Mucosa of rectum (tissue), 2 donors: ENCODE measurements at regions not wholly inside any gene's neighbourhood (a gene's known extent, or its start where the extent isn't known, plus 50 kb on each side); places are given as distances from the start of the nearest gene placed in this dataset.
"Not testable (repeated sequence)": the region's sequence is repeated elsewhere in the genome, so short reads cannot be mapped to it uniquely, and the experiment has no call there.

ENCODE experiments used
- H3K27ac ChIP-seq, 2 donors: one replicate each; pipeline ENCODE4 v1.7.0; 2013; ENCODE audit warnings: inconsistent platforms in 2 of 2, low read depth in 2 of 2, low read length in 2 of 2
- H3K27me3 ChIP-seq, 2 donors: one replicate each; pipeline ENCODE4 v1.7.0; 2013; ENCODE audit warnings: low read length in 2 of 2; ENCODE audit not compliant: control insufficient read depth in 2 of 2, insufficient read depth in 2 of 2
- H3K36me3 ChIP-seq, 2 donors: one replicate each; pipeline ENCODE4 v1.7.0; 2013; ENCODE audit warnings: low read length in 2 of 2; ENCODE audit not compliant: control insufficient read depth in 2 of 2, insufficient read depth in 2 of 2
- H3K4me1 ChIP-seq, 2 donors: one replicate each; pipeline ENCODE4 v1.7.0; 2013; ENCODE audit warnings: low read length in 2 of 2, mild to moderate bottlenecking in 1 of 2; ENCODE audit not compliant: control insufficient read depth in 2 of 2, insufficient read depth in 2 of 2
- H3K4me3 ChIP-seq, 2 donors: one replicate each; pipeline ENCODE4 v1.7.0; 2013; ENCODE audit warnings: low read length in 2 of 2
- H3K9ac ChIP-seq, 2 donors: one replicate each; pipeline ENCODE4 v1.7.0; 2013; ENCODE audit warnings: low read length in 2 of 2, low read depth in 1 of 2, mild to moderate bottlenecking in 1 of 2
- H3K9me3 ChIP-seq, 2 donors: one replicate each; pipeline ENCODE4 v1.7.0; 2013; ENCODE audit warnings: low read length in 2 of 2; ENCODE audit not compliant: control insufficient read depth in 2 of 2
- donor health status: healthy.
- donor health status: Normal muscosa, but diverticular disease.

GRCh38 chr10:108956149-108956548, 967.2 kb downstream of the XPNPEP1 start:
- H3K36me3 ChIP-seq, result no peaks in the 10 kb centered on the region
- H3K9ac ChIP-seq, result no peak overlapping the region
- H3K27me3 ChIP-seq, result no peaks in the 10 kb centered on the region
- H3K27ac ChIP-seq, result no peak overlapping the region
- H3K4me1 ChIP-seq, result no peaks in the 10 kb centered on the region
- H3K9me3 ChIP-seq, result no peaks in the 10 kb centered on the region
- H3K4me3 ChIP-seq, result no peak overlapping the region

GRCh38 chr10:108920029-108920428, 1003.3 kb downstream of the XPNPEP1 start:
- H3K36me3 ChIP-seq, H3K4me1 ChIP-seq, H3K9ac ChIP-seq, H3K27me3 ChIP-seq, H3K27ac ChIP-seq, H3K4me3 ChIP-seq, H3K9me3 ChIP-seq: not testable (repeated sequence)

- Histone ChIP-seq H3K9ac (no peak overlapping the region), H3K27ac (no peak overlapping the region), H3K36me3 (no peaks in the 10 kb centered on the region), H3K4me1 (peaks cover 0 to 2% of the 10 kb centered on the region in 2 donors), H3K27me3 (no peaks in the 10 kb centered on the region), H3K4me3 (no peak overlapping the region), H3K9me3 (no peaks in the 10 kb centered on the region)
Observed at GRCh38 chr10:108913300-108913699, 1010.0 kb downstream of the XPNPEP1 start.

GRCh38 chr10:108911814-108912541, 1011.3 kb downstream of the XPNPEP1 start:
- Histone ChIP-seq H3K9ac (no peak overlapping the region), H3K4me1 (peaks cover 0 to 2% of the 10 kb centered on the region in 2 donors), H3K9me3 (no peaks in the 10 kb centered on the region), H3K27ac (no peak overlapping the region), H3K4me3 (peak overlapping the region; percentile 19 to 52), H3K36me3 (no peaks in the 10 kb centered on the region), H3K27me3 (no peaks in the 10 kb centered on the region)

- Histone ChIP-seq H3K4me1 (no peaks in the 10 kb centered on the region), H3K27me3 (no peaks in the 10 kb centered on the region), H3K9ac (no peak overlapping the region), H3K9me3 (no peaks in the 10 kb centered on the region), H3K36me3 (no peaks in the 10 kb centered on the region), H3K27ac (no peak overlapping the region), H3K4me3 (no peak overlapping the region)
Observed at GRCh38 chr10:108908096-108908495, 1015.2 kb downstream of the XPNPEP1 start.

- no peak overlapping the region for H3K27ac ChIP-seq
- H3K9me3 ChIP-seq, result no peaks in the 10 kb centered on the region
- H3K36me3 ChIP-seq, result no peaks in the 10 kb centered on the region
- H3K4me3 ChIP-seq, result no peak overlapping the region
- no peaks in the 10 kb centered on the region for H3K27me3 ChIP-seq
- no peak overlapping the region for H3K9ac ChIP-seq
- H3K4me1 ChIP-seq, result no peaks in the 10 kb centered on the region
Observed at GRCh38 chr10:108905821-108906220, 1017.5 kb downstream of the XPNPEP1 start.

GRCh38 chr10:108905171-108905570, 1018.1 kb downstream of the XPNPEP1 start:
- no peaks in the 10 kb centered on the region for H3K36me3 ChIP-seq
- H3K4me3 ChIP-seq, result no peak overlapping the region
- no peak overlapping the region for H3K9ac ChIP-seq
- H3K9me3 ChIP-seq, result no peaks in the 10 kb centered on the region
- H3K27ac ChIP-seq, result no peak overlapping the region
- no peaks in the 10 kb centered on the region for H3K4me1 ChIP-seq
- H3K27me3 ChIP-seq, result no peaks in the 10 kb centered on the region

- Histone ChIP-seq H3K4me3 (no peak overlapping the region), H3K36me3 (no peaks in the 10 kb centered on the region), H3K9ac (no peak overlapping the region), H3K27me3 (no peaks in the 10 kb centered on the region), H3K27ac (no peak overlapping the region), H3K4me1 (no peaks in the 10 kb centered on the region), H3K9me3 (no peaks in the 10 kb centered on the region)
Observed at GRCh38 chr10:108904163-108904838, 1019.0 kb downstream of the XPNPEP1 start.

GRCh38 chr10:108902619-108903285, 1020.6 kb downstream of the XPNPEP1 start:
- Histone ChIP-seq H3K36me3 (no peaks in the 10 kb centered on the region), H3K4me1 (no peaks in the 10 kb centered on the region), H3K27me3 (no peaks in the 10 kb centered on the region), H3K9ac (no peak overlapping the region), H3K9me3 (no peaks in the 10 kb centered on the region), H3K4me3 (no peak overlapping the region), H3K27ac (no peak overlapping the region)
